ENCODE measurements at regions not wholly inside any gene's neighbourhood (a gene's known extent, or its start where the extent isn't known, plus 50 kb on each side); places are given as distances from the start of the nearest gene placed in this dataset.

DNA sequence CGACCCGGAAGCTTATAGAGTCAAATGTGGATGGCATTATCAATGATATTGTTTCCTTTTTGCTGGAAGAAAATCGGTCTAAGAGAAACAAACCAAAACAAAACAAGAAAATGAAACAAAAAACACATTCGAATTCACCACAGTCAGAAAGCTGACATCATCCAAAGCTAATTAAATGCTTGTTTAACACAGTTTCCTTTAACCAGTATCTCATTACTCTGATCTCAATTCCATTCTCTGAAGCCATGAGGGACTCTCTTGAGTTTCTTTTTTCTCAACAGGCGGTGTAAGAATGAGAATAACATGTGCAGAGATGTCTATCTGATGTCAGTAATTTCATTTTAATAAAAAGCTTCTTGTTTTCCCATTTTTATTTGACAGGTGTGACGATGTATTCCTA is 1448.3 kb upstream of the DDX18 start:
- TF ChIP-seq EZH2phosphoT487 (IDR thresholded peaks at IDR 0.05; ENCODE audit: borderline replicate concordance, low read length), result no peak
- TF ChIP-seq, protein P1, sequence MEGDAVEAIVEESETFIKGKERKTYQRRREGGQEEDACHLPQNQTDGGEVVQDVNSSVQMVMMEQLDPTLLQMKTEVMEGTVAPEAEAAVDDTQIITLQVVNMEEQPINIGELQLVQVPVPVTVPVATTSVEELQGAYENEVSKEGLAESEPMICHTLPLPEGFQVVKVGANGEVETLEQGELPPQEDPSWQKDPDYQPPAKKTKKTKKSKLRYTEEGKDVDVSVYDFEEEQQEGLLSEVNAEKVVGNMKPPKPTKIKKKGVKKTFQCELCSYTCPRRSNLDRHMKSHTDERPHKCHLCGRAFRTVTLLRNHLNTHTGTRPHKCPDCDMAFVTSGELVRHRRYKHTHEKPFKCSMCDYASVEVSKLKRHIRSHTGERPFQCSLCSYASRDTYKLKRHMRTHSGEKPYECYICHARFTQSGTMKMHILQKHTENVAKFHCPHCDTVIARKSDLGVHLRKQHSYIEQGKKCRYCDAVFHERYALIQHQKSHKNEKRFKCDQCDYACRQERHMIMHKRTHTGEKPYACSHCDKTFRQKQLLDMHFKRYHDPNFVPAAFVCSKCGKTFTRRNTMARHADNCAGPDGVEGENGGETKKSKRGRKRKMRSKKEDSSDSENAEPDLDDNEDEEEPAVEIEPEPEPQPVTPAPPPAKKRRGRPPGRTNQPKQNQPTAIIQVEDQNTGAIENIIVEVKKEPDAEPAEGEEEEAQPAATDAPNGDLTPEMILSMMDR (IDR thresholded peaks at IDR 0.05; ENCODE audit: low read depth, low read length, poor library complexity, severe bottlenecking), result no peak
